H1 (cell line): ENCODE measurements at regions not wholly inside any gene's neighbourhood (a gene's known extent, or its start where the extent isn't known, plus 50 kb on each side); places are given as distances from the start of the nearest gene placed in this dataset.

Source experiments
- JUND ChIP-seq: IDR thresholded peaks from 2 replicates; pipeline ENCODE4 v1.6.1; 2011; ENCODE audit warnings: mild to moderate bottlenecking, improper control_type of control experiment, low read length
- SUZ12 ChIP-seq: fragments of 200-600 bp; sonication (generic); IDR thresholded peaks from 2 replicates; pipeline ENCODE4 v1.6.1; 2012; ENCODE audit warnings: mild to moderate bottlenecking, inconsistent platforms, low read length, moderate library complexity, mixed read lengths

GRCh38 chr14:98119739-98120138 lies 1152.3 kb downstream of the BCL11B start (continued):
- TF ChIP-seq SUZ12 = no peak
- no peak for TF ChIP-seq JUND
- TF ChIP-seq, all 59 proteins: peak for 0
